DMS153 treated with DMSO at 0.1 percent for 48 hours (cell line): ENCODE measurements at regions not wholly inside any gene's neighbourhood (a gene's known extent, or its start where the extent isn't known, plus 50 kb on each side); places are given as distances from the start of the nearest gene placed in this dataset.
"Not testable (repeated sequence)": the region's sequence is repeated elsewhere in the genome, so short reads cannot be mapped to it uniquely, and the experiment has no call there.

Experiments used
- DNase-seq: peaks from one replicate; lab custom pipeline; 2025; ENCODE audit not compliant: unreplicated experiment; lab: John Stamatoyannopoulos, UW

- DNase-seq: not testable (repeated sequence)
These were observed 105.5 kb downstream of the BUD13 start for GRCh38 chr11:116667318-116667717.

GRCh38 chr11:116666673-116667249, 106.0 kb downstream of the BUD13 start:
- DNase-seq: not testable (repeated sequence)

GRCh38 chr11:116665523-116665922, 107.3 kb downstream of the BUD13 start:
- DNase-seq: no peak

- DNase-seq: no peak
These were observed 111.7 kb downstream of the BUD13 start for GRCh38 chr11:116661056-116661455.

- DNase-seq: no peak
These were observed 112.8 kb downstream of the BUD13 start for GRCh38 chr11:116660011-116660410.

GRCh38 chr11:116658876-116659535, 113.8 kb downstream of the BUD13 start:
- DNase-seq: no peak

- DNase-seq: no peak
These were observed 114.7 kb downstream of the BUD13 start for GRCh38 chr11:116657842-116658825.

- DNase-seq: no peak
These were observed 116.8 kb downstream of the BUD13 start for GRCh38 chr11:116656011-116656410.

- no peak for DNase-seq
These were observed 118.3 kb downstream of the BUD13 start for GRCh38 chr11:116654526-116654925.

- DNase-seq: no peak
These were observed 119.6 kb downstream of the BUD13 start for GRCh38 chr11:116653206-116653605.

- no peak for DNase-seq
These were observed 121.0 kb downstream of the BUD13 start for GRCh38 chr11:116651737-116652237.

GRCh38 chr11:116651098-116651736, 121.6 kb downstream of the BUD13 start:
- no peak for DNase-seq

- DNase-seq: no peak
These were observed 122.7 kb downstream of the BUD13 start for GRCh38 chr11:116650052-116650451.

- no peak for DNase-seq
These were observed 123.5 kb downstream of the BUD13 start for GRCh38 chr11:116649268-116649667.

- DNase-seq: no peak
These were observed 124.3 kb downstream of the BUD13 start for GRCh38 chr11:116648247-116649174.

GRCh38 chr11:116647305-116648080, 125.3 kb downstream of the BUD13 start:
- no peak for DNase-seq

GRCh38 chr11:116646191-116646590, 126.6 kb downstream of the BUD13 start:
- no peak for DNase-seq

- DNase-seq: no peak
These were observed 127.9 kb downstream of the BUD13 start for GRCh38 chr11:116644941-116645305.

GRCh38 chr11:116644201-116644940, 128.4 kb downstream of the BUD13 start:
- DNase-seq: no peak
